ENCODE measurements at regions not wholly inside any gene's neighbourhood (a gene's known extent, or its start where the extent isn't known, plus 50 kb on each side); places are given as distances from the start of the nearest gene placed in this dataset.
A peak's percentile ranks its signal among the peaks of the same experiment; 100 is the strongest.

GRCh38 chr10:78963074-78964034 lies 105.4 kb upstream of the ZMIZ1 start:
- TF ChIP-seq CTCF (IDR thresholded peaks at IDR 0.05; ENCODE audit: low read depth, low read length) = no peak
- Histone ChIP-seq H3K4me1 (ENCODE audit: low read depth) (peaks cover 15% of the 10 kb centered on the region), H3K4me3 (no peak overlapping the region), H3K36me3 (no peaks in the 10 kb centered on the region), H3K9me3 (ENCODE audit: low read depth) (no peaks in the 10 kb centered on the region), H3K27ac (no peak overlapping the region), H3K27me3 (no peaks in the 10 kb centered on the region)
- no peak for DNase-seq (ENCODE audit: low read depth in 1 of 2, low spot score in 1 of 2)

GRCh38 chr10:78964274-78964951 lies 104.4 kb upstream of the ZMIZ1 start:
- Histone ChIP-seq H3K27me3 (no peaks in the 10 kb centered on the region), H3K36me3 (no peaks in the 10 kb centered on the region), H3K4me3 (no peak overlapping the region), H3K4me1 (ENCODE audit: low read depth) (peaks cover 15% of the 10 kb centered on the region), H3K9me3 (ENCODE audit: low read depth) (no peaks in the 10 kb centered on the region), H3K27ac (no peak overlapping the region)
- no peak for TF ChIP-seq CTCF (IDR thresholded peaks at IDR 0.05; ENCODE audit: low read depth, low read length)
- DNase-seq (ENCODE audit: low read depth in 1 of 2, low spot score in 1 of 2) = no peak

- Histone ChIP-seq H3K4me1 (ENCODE audit: low read depth) (peaks cover 18% of the 10 kb centered on the region), H3K27me3 (no peaks in the 10 kb centered on the region), H3K27ac (no peak overlapping the region), H3K9me3 (ENCODE audit: low read depth) (no peaks in the 10 kb centered on the region), H3K4me3 (no peak overlapping the region), H3K36me3 (no peaks in the 10 kb centered on the region)
- no peak for TF ChIP-seq CTCF (IDR thresholded peaks at IDR 0.05; ENCODE audit: low read depth, low read length)
- DNase-seq (ENCODE audit: low read depth in 1 of 2, low spot score in 1 of 2) = peak; percentile 43 to 70
Measured at GRCh38 chr10:78964952-78965633, 103.7 kb upstream of the ZMIZ1 start.

GRCh38 chr10:78966182-78966787 lies 102.5 kb upstream of the ZMIZ1 start:
- Histone ChIP-seq H3K27me3 (no peaks in the 10 kb centered on the region), H3K27ac (no peak overlapping the region), H3K36me3 (no peaks in the 10 kb centered on the region), H3K9me3 (ENCODE audit: low read depth) (no peaks in the 10 kb centered on the region), H3K4me3 (no peak overlapping the region), H3K4me1 (ENCODE audit: low read depth) (peaks cover 16% of the 10 kb centered on the region)
- TF ChIP-seq CTCF (IDR thresholded peaks at IDR 0.05; ENCODE audit: low read depth, low read length) = no peak
- no peak for DNase-seq (ENCODE audit: low read depth in 1 of 2, low spot score in 1 of 2)

- TF ChIP-seq CTCF (IDR thresholded peaks at IDR 0.05; ENCODE audit: low read depth, low read length) = no peak
- peaks cover 18% of the 10 kb centered on the region for H3K4me1 ChIP-seq (ENCODE audit: low read depth)
- H3K9me3 ChIP-seq (ENCODE audit: low read depth) = no peaks in the 10 kb centered on the region
- H3K4me3 ChIP-seq = no peak overlapping the region
- no peak overlapping the region for H3K27ac ChIP-seq
- no peak for DNase-seq (ENCODE audit: low read depth in 1 of 2, low spot score in 1 of 2)
- no peaks in the 10 kb centered on the region for H3K36me3 ChIP-seq
- H3K27me3 ChIP-seq = no peaks in the 10 kb centered on the region
Measured at GRCh38 chr10:78966844-78967488, 101.8 kb upstream of the ZMIZ1 start.

Data from cardiac muscle cell (in vitro differentiated cells and primary cell).